ENCODE measurements at regions not wholly inside any gene's neighbourhood (a gene's known extent, or its start where the extent isn't known, plus 50 kb on each side); places are given as distances from the start of the nearest gene placed in this dataset.

DNA sequence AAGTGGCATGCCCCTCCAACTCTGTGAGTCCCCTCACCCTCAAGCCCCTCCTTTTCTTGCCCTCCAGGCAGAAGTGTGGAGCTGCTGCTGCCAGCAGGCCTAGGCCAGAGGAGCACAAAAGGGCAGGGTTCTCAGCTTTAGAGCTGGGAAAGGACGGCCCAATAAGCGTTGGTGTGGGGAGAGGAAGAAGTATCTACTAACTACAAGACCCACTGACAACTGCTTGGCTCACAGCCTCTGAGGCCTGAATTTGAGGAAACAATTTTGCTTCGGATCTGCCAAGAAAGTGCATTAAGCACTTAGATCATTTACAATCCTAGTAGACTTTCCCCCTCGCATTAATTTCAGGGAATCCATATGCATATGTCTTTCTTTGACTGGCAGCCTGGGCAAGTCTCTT lies 179.4 kb downstream of the SNX18 start:
- H3K4me3 Mint-ChIP-seq: no peak overlapping the region
- peaks cover 15% of the 10 kb centered on the region for H3K4me1 Mint-ChIP-seq
- no peak overlapping the region for H3K27ac Mint-ChIP-seq (ENCODE audit: unreplicated experiment)
- TF ChIP-seq, protein P1, sequence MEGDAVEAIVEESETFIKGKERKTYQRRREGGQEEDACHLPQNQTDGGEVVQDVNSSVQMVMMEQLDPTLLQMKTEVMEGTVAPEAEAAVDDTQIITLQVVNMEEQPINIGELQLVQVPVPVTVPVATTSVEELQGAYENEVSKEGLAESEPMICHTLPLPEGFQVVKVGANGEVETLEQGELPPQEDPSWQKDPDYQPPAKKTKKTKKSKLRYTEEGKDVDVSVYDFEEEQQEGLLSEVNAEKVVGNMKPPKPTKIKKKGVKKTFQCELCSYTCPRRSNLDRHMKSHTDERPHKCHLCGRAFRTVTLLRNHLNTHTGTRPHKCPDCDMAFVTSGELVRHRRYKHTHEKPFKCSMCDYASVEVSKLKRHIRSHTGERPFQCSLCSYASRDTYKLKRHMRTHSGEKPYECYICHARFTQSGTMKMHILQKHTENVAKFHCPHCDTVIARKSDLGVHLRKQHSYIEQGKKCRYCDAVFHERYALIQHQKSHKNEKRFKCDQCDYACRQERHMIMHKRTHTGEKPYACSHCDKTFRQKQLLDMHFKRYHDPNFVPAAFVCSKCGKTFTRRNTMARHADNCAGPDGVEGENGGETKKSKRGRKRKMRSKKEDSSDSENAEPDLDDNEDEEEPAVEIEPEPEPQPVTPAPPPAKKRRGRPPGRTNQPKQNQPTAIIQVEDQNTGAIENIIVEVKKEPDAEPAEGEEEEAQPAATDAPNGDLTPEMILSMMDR (conservative IDR thresholded peaks at IDR 0.05): no peak
- H3K9me3 Mint-ChIP-seq: no peaks in the 10 kb centered on the region
- no peaks in the 10 kb centered on the region for H3K27me3 Mint-ChIP-seq (ENCODE audit: low read depth)
- no peaks in the 10 kb centered on the region for H3K36me3 Mint-ChIP-seq (ENCODE audit: low read depth)
- DNase-seq (ENCODE audit: low read depth, low spot score): no peak

DNA sequence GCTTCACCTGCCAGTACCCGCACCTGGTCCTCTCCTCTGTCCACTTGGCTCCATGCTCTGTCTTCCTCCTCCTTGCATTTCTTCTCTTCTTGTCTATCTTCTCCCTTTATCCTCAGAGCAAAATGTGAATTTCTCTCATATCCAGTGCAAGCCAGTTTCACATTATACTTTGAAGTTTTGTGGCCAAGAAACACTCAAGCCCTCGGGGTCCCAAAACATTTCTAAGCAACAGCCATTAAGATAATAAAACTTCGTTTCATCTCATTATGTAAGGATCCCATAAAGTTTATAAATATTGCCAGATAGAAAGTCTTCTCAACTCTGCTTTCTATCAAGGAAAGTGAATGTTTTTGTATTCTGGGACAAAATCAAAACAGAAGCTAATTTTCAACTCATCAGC lies 178.8 kb downstream of the SNX18 start:
- Mint-ChIP-seq H3K27me3 (ENCODE audit: low read depth) (no peaks in the 10 kb centered on the region), H3K4me3 (no peak overlapping the region), H3K36me3 (ENCODE audit: low read depth) (no peaks in the 10 kb centered on the region), H3K4me1 (peaks cover 13% of the 10 kb centered on the region), H3K27ac (ENCODE audit: unreplicated experiment) (no peak overlapping the region), H3K9me3 (no peaks in the 10 kb centered on the region)
- no peak for DNase-seq (ENCODE audit: low read depth, low spot score)
- TF ChIP-seq, protein P1 (conservative IDR thresholded peaks at IDR 0.05): no peak

DNA sequence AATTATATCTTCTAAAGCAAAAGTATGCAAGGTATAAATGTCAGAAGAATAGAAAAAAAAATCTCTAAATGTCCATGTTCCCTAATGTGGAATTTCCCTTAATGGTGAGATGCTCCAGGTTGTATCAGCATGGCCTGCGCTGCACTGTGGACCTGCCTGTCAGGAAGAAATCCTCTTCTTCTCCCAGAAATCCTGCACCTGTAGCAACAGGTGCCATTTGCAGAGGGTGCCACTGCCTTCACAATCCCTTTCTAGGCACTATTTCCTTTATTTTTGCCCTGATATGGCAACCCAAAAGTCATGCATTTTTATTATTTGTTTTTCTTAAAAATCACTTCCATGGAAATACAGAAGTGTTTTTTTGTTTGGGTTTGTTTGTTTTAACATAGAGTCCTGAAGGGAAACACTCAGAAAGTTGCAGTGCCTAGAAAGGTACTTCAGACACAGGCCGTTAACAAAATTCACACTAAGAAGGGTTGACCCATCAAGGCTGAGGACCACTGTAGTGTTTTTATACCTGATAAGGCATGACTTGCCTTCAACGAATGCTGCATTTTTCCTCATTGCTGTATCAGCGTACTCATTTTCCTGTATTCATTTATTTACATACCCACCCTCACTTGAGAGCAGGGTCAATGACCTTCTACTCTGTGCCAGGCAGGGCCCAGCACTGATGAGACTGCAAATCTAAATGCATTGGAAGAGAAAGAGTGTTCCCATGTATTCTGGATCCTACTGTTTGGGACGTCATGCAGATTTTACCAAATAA lies 177.8 kb downstream of the SNX18 start:
- Mint-ChIP-seq H3K4me1 (peaks cover 11% of the 10 kb centered on the region), H3K4me3 (no peak overlapping the region), H3K27ac (ENCODE audit: unreplicated experiment) (no peak overlapping the region), H3K27me3 (ENCODE audit: low read depth) (no peaks in the 10 kb centered on the region), H3K36me3 (ENCODE audit: low read depth) (no peaks in the 10 kb centered on the region), H3K9me3 (no peaks in the 10 kb centered on the region)
- TF ChIP-seq, protein P1 (conservative IDR thresholded peaks at IDR 0.05): no peak
- no peak for DNase-seq (ENCODE audit: low read depth, low spot score)

DNA sequence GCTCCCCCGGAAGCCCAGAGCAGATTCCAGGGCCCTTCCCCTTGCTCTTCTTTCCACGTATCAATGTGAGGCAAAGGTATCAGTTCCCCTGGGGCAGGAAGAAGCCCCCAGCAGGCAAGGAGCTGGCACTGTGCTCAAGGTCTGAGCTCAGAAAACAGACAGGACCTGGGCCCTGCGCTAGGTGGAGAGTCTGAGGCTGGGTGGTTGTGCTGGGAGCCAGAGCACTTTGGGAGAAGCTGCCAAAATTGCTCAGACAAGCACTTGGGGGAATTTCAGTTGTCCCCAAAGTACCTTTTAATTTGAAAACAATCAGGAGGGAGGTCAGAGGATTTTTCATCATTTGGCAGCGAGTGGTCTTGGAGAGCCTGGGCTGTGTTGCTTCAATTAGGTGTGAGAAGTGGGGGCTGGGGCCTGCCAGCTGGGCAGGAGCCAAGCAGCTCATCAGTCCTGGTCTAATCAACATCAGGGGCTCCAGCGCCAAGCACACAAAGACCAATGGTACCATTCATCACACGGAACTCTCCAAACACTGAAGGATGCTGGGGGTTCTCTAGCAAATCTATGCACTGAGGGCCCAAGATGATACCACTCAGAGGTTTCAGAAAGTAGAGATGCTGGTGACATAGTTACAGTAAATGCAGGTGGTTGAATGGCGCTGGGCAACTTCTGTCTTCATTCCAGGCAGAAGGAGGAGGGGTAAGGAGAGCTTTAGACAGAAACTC lies 176.5 kb downstream of the SNX18 start:
- H3K27me3 Mint-ChIP-seq (ENCODE audit: low read depth): no peaks in the 10 kb centered on the region
- TF ChIP-seq, protein P1 (conservative IDR thresholded peaks at IDR 0.05): no peak
- H3K9me3 Mint-ChIP-seq: peaks cover 2% of the 10 kb centered on the region
- H3K4me3 Mint-ChIP-seq: no peak overlapping the region
- peaks cover 11% of the 10 kb centered on the region for H3K4me1 Mint-ChIP-seq
- H3K36me3 Mint-ChIP-seq (ENCODE audit: low read depth): peaks cover 1% of the 10 kb centered on the region
- DNase-seq (ENCODE audit: low read depth, low spot score): no peak
- no peak overlapping the region for H3K27ac Mint-ChIP-seq (ENCODE audit: unreplicated experiment)

DNA sequence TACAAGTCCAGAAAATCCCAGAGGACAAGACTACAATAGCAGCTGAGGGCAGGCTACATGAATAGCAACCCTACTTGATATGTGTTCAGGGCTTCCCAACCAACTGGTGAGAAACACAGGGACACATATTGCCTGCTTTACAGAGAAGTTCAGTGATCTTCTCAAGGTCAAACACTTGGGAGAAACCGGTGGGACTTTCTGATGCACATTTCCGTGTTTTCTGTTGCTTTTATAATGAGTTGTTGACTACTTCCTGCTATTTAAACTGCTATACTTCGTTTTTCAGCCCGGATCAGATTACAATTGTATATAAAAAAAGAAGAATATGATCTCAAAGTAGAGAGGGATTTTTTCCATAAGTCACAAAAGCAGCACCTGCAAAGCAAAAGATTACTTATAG lies 175.1 kb downstream of the SNX18 start:
- no peaks in the 10 kb centered on the region for H3K27me3 Mint-ChIP-seq (ENCODE audit: low read depth)
- no peak overlapping the region for H3K27ac Mint-ChIP-seq (ENCODE audit: unreplicated experiment)
- DNase-seq (ENCODE audit: low read depth, low spot score): no peak
- peaks cover 11% of the 10 kb centered on the region for H3K4me1 Mint-ChIP-seq
- peaks cover 7% of the 10 kb centered on the region for H3K9me3 Mint-ChIP-seq
- TF ChIP-seq, protein P1 (conservative IDR thresholded peaks at IDR 0.05): no peak
- H3K36me3 Mint-ChIP-seq (ENCODE audit: low read depth): peaks cover 4% of the 10 kb centered on the region
- no peak overlapping the region for H3K4me3 Mint-ChIP-seq
